ENCODE measurements at regions not wholly inside any gene's neighbourhood (a gene's known extent, or its start where the extent isn't known, plus 50 kb on each side); places are given as distances from the start of the nearest gene placed in this dataset.

DNA sequence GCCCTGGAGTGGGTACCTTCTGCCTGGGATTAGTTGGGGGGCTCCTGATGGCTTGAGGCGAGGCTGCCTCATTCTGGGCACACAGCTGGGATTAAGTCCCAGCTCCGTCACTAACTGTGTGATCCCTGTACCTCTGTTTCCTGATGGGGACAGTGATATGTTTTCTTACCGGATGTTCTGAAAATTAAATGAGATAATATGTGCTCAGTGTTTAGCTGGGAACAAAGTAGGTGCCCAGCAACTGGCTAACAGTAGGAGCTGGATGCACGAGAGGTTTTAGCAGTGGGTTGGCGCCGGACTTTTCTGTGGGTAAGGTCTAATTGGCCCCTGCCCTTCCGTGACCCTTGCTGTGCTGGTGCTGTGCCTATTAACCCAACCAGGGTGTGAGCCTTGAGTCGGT, 203.4 kb downstream of the URI1 start:
- TF ChIP-seq CTCF (IDR thresholded peaks at IDR 0.05) (no peak), POLR2AphosphoS5 (IDR thresholded peaks at IDR 0.05) (no peak), POLR2A (IDR thresholded peaks at IDR 0.05) (no peak)
